SK-N-SH treated with all-trans-retinoic acid at 6 μM for 48 hours (cell line): ENCODE measurements at regions not wholly inside any gene's neighbourhood (a gene's known extent, or its start where the extent isn't known, plus 50 kb on each side); places are given as distances from the start of the nearest gene placed in this dataset.
"Not testable (repeated sequence)": the region's sequence is repeated elsewhere in the genome, so short reads cannot be mapped to it uniquely, and the experiment has no call there.

ENCODE experiments used
- ATAC-seq: fragments of 200-7000 bp; cut with Tn5 transposase; 3 replicates; pipeline ENCODE4 v1.9.1; 2020; ENCODE audit warnings: mild to moderate bottlenecking, moderate library complexity
- ARNTL ChIP-seq: fragments of 450-650 bp; formaldehyde crosslinking; IDR thresholded peaks from 2 replicates; pipeline ENCODE4 v1.5.0; 2020; ENCODE audit warnings: low read depth, mild to moderate bottlenecking, moderate library complexity, borderline replicate concordance
- CSRNP3 ChIP-seq: fragments of 250-450 bp; sonication (Bioruptor Pico); IDR thresholded peaks from 2 replicates; pipeline ENCODE4 v1.5.1; 2021; ENCODE audit warnings: mild to moderate bottlenecking, moderate library complexity
- ESRRG ChIP-seq: fragments of 250-450 bp; sonication (Bioruptor Pico); IDR thresholded peaks from 2 replicates; pipeline ENCODE4 v1.6.1; 2021; ENCODE audit warnings: mild to moderate bottlenecking
- GLIS3 ChIP-seq: fragments of 250-450 bp; sonication (Bioruptor Pico); IDR thresholded peaks from 2 replicates; pipeline ENCODE4 v1.5.0; 2020; ENCODE audit warnings: mild to moderate bottlenecking, moderate library complexity
- ISL1 ChIP-seq: fragments of 250-450 bp; sonication (Bioruptor Pico); IDR thresholded peaks from 2 replicates; pipeline ENCODE4 v2.1.2; 2022; ENCODE audit warnings: mild to moderate bottlenecking, moderate library complexity
- OSR1 ChIP-seq: fragments of 250-450 bp; sonication (Bioruptor Pico); IDR thresholded peaks from 2 replicates; pipeline ENCODE4 v1.8.0; 2022; ENCODE audit warnings: moderate library complexity, mild to moderate bottlenecking, inconsistent platforms
- PATZ1 ChIP-seq: fragments of 250-450 bp; sonication (Bioruptor Pico); IDR thresholded peaks from 2 replicates; pipeline ENCODE4 v1.8.0; 2020; ENCODE audit warnings: mild to moderate bottlenecking, moderate library complexity, borderline replicate concordance
- PPARA ChIP-seq: fragments of 250-450 bp; sonication (Bioruptor Pico); IDR thresholded peaks from 2 replicates; pipeline ENCODE4 v1.5.0; 2020; ENCODE audit warnings: mild to moderate bottlenecking, borderline replicate concordance
- RARB ChIP-seq: fragments of 250-450 bp; sonication (Bioruptor Pico); IDR thresholded peaks from 2 replicates; pipeline ENCODE4 v1.8.0; 2021; ENCODE audit warnings: mild to moderate bottlenecking, moderate library complexity
- SNAI2 ChIP-seq: fragments of 250-450 bp; sonication (Bioruptor Pico); IDR thresholded peaks from 2 replicates; pipeline ENCODE4 v1.5.0; 2020; ENCODE audit warnings: mild to moderate bottlenecking, moderate library complexity
- TCF4 ChIP-seq: fragments of 250-450 bp; sonication (Bioruptor Pico); IDR thresholded peaks from 2 replicates; pipeline ENCODE4 v1.8.0; 2021; ENCODE audit warnings: mild to moderate bottlenecking, moderate library complexity, borderline replicate concordance
- TOX ChIP-seq: fragments of 250-450 bp; sonication (Bioruptor Pico); IDR thresholded peaks from 2 replicates; pipeline ENCODE4 v1.8.0; 2021; ENCODE audit warnings: mild to moderate bottlenecking, moderate library complexity, borderline replicate concordance
- TSHZ2 ChIP-seq: fragments of 250-450 bp; sonication (Bioruptor Pico); IDR thresholded peaks from 2 replicates; pipeline ENCODE4 v1.5.0; 2020; ENCODE audit warnings: mild to moderate bottlenecking, moderate library complexity
- ZC3H10 ChIP-seq: fragments of 250-450 bp; sonication (Bioruptor Pico); IDR thresholded peaks from 2 replicates; pipeline ENCODE4 v1.5.1; 2021; ENCODE audit warnings: mild to moderate bottlenecking, moderate library complexity
- ZFP3 ChIP-seq: fragments of 250-450 bp; sonication (Bioruptor Pico); IDR thresholded peaks from 2 replicates; pipeline ENCODE4 v1.5.0; 2020; ENCODE audit warnings: mild to moderate bottlenecking, moderate library complexity
- ZFP30 ChIP-seq: fragments of 450-650 bp; formaldehyde crosslinking; IDR thresholded peaks from 2 replicates; pipeline ENCODE4 v1.5.0; 2022; ENCODE audit warnings: mild to moderate bottlenecking, moderate library complexity
- ZNF565 ChIP-seq: fragments of 450-650 bp; formaldehyde crosslinking; conservative IDR thresholded peaks from 2 replicates; pipeline ENCODE4 v1.5.0; 2020; ENCODE audit warnings: low read depth, mild to moderate bottlenecking, moderate library complexity
- ZNF70 ChIP-seq: fragments of 450-650 bp; formaldehyde crosslinking; IDR thresholded peaks from 2 replicates; pipeline ENCODE4 v1.5.0; 2020; ENCODE audit warnings: mild to moderate bottlenecking, moderate library complexity
- ZNF8 ChIP-seq: fragments of 450-650 bp; formaldehyde crosslinking; IDR thresholded peaks from 2 replicates; pipeline ENCODE4 v1.5.0; 2020; ENCODE audit warnings: mild to moderate bottlenecking, moderate library complexity

- TF ChIP-seq CSRNP3 (no peak), TOX (CRISPR knock-in tag) (no peak), ISL1 (CRISPR knock-in tag) (no peak), ESRRG (CRISPR knock-in tag) (no peak), ZNF8 (CRISPR knock-in tag) (no peak), ARNTL (CRISPR knock-in tag) (no peak), PATZ1 (CRISPR knock-in tag) (no peak), PPARA (CRISPR knock-in tag) (no peak), ZFP30 (CRISPR knock-in tag) (no peak), OSR1 (no peak), TSHZ2 (CRISPR knock-in tag) (no peak), SNAI2 (no peak)
- ATAC-seq, result no peak
Observed at GRCh38 chr16:16933861-16934260, 536.9 kb downstream of the XYLT1 start.

- no peak for TF ChIP-seq TSHZ2 (CRISPR knock-in tag)
- TF ChIP-seq SNAI2, result no peak
- no peak for TF ChIP-seq GLIS3 (CRISPR knock-in tag)
- TF ChIP-seq ZFP30 (CRISPR knock-in tag), result no peak
- TF ChIP-seq ZNF565 (CRISPR knock-in tag), result no peak
- TF ChIP-seq CSRNP3, result no peak
- TF ChIP-seq ISL1 (CRISPR knock-in tag), result no peak
- ATAC-seq, result no peak
Observed at GRCh38 chr16:16934660-16935059, 536.1 kb downstream of the XYLT1 start.

GRCh38 chr16:16935909-16936308 is 534.9 kb downstream of the XYLT1 start:
- not testable (repeated sequence) for ATAC-seq

GRCh38 chr16:16937576-16937975 is 533.2 kb downstream of the XYLT1 start:
- no peak for ATAC-seq
- TF ChIP-seq TCF4 (CRISPR knock-in tag) (no peak), PPARA (CRISPR knock-in tag) (no peak), OSR1 (no peak), PATZ1 (CRISPR knock-in tag) (no peak), SNAI2 (no peak), ISL1 (CRISPR knock-in tag) (no peak), ZFP3 (CRISPR knock-in tag) (no peak), ZC3H10 (CRISPR knock-in tag) (no peak), ESRRG (CRISPR knock-in tag) (no peak), ZNF8 (CRISPR knock-in tag) (no peak), ZNF70 (CRISPR knock-in tag) (no peak), TSHZ2 (CRISPR knock-in tag) (no peak), GLIS3 (CRISPR knock-in tag) (no peak), RARB (CRISPR knock-in tag) (no peak)
